HepG2 (cell line): ENCODE measurements at regions not wholly inside any gene's neighbourhood (a gene's known extent, or its start where the extent isn't known, plus 50 kb on each side); places are given as distances from the start of the nearest gene placed in this dataset.

Experiments
- AGO2 ChIP-seq: fragments of 200-400 bp; formaldehyde crosslinking; optimal IDR thresholded peaks from 2 replicates; pipeline ENCODE3; 2017; ENCODE audit warnings: mild to moderate bottlenecking, low read depth, low read length, moderate library complexity
- FOXA1 ChIP-seq, 2 experiments: fragments of 450-650 bp in 1 of 2; sonication (generic) in 1 of 2; formaldehyde crosslinking in 1 of 2; IDR thresholded peaks; 2 replicates each; pipeline versions ENCODE4 v1.4.0 to v1.6.1; 2016 to 2020; ENCODE audit warnings: missing genetic modification reagents in 1 of 2
- FOXA3 ChIP-seq: IDR thresholded peaks from 2 replicates; pipeline ENCODE4 v1.6.1; 2016; ENCODE audit warnings: missing genetic modification reagents, missing compliant biosample characterization
- FOXO1 ChIP-seq: sonication (generic); formaldehyde crosslinking; IDR thresholded peaks from 2 replicates; pipeline ENCODE4 v1.4.0; 2020; ENCODE audit warnings: missing genetic modification reagents
- GATAD2A ChIP-seq: IDR thresholded peaks from 2 replicates; pipeline ENCODE4 v1.6.1; 2016
- HNRNPH1 ChIP-seq: fragments of 200-400 bp; formaldehyde crosslinking; optimal IDR thresholded peaks from 2 replicates; pipeline ENCODE3; 2017; ENCODE audit warnings: mild to moderate bottlenecking, low read depth, low read length
- KAT2B ChIP-seq: fragments of 150-350 bp; IDR thresholded peaks from 2 replicates; pipeline ENCODE4 v1.6.1; 2014; ENCODE audit warnings: low read depth, low read length, borderline replicate concordance
- KDM6A ChIP-seq: IDR thresholded peaks from 2 replicates; pipeline ENCODE4 v1.6.1; 2016; ENCODE audit warnings: low read depth
- KMT2B ChIP-seq: IDR thresholded peaks from 2 replicates; pipeline ENCODE4 v1.6.1; 2016; ENCODE audit warnings: missing genetic modification reagents, missing compliant biosample characterization
- MIER3 ChIP-seq: IDR thresholded peaks from 2 replicates; pipeline ENCODE4 v1.6.1; 2016; ENCODE audit warnings: missing compliant biosample characterization, borderline replicate concordance
- NFIC ChIP-seq: IDR thresholded peaks from 2 replicates; pipeline ENCODE4 v1.6.1; 2012; ENCODE audit warnings: mild to moderate bottlenecking, low read length, inconsistent platforms
- RCOR2 ChIP-seq: IDR thresholded peaks from 2 replicates; pipeline ENCODE4 v1.6.1; 2016; ENCODE audit warnings: missing biosample characterization, missing genetic modification reagents
- REXO4 ChIP-seq: sonication (generic); formaldehyde crosslinking; IDR thresholded peaks from 2 replicates; pipeline ENCODE4 v1.8.0; 2022; ENCODE audit warnings: missing genetic modification reagents, mild to moderate bottlenecking, borderline replicate concordance
- SNAI1 ChIP-seq: sonication (generic); formaldehyde crosslinking; IDR thresholded peaks from 2 replicates; pipeline ENCODE4 v1.5.0; 2020; ENCODE audit warnings: mild to moderate bottlenecking, missing genetic modification reagents, borderline replicate concordance
- SOX13 ChIP-seq, 3 experiments: fragments of 450-650 bp in 1 of 3; sonication (generic) in 1 of 3; formaldehyde crosslinking in 1 of 3; IDR thresholded peaks in 2 of 3; conservative IDR thresholded peaks in 1 of 3; 2 replicates each; pipeline versions ENCODE4 v1.5.0 to v1.6.1; 2016 to 2020; ENCODE audit warnings: antibody characterized with exemption in 1 of 3, mild to moderate bottlenecking in 1 of 3, missing compliant biosample characterization in 1 of 3, missing genetic modification reagents in 1 of 3, moderate library complexity in 1 of 3
- TBX3 ChIP-seq: fragments of 450-650 bp; IDR thresholded peaks from 2 replicates; pipeline ENCODE4 v1.6.1; 2017; ENCODE audit warnings: antibody characterized with exemption, mild to moderate bottlenecking, inconsistent platforms, borderline replicate concordance
- TEAD3 ChIP-seq: optimal IDR thresholded peaks from 2 replicates; pipeline ENCODE3; 2016; ENCODE audit warnings: borderline replicate concordance
- ZNF224 ChIP-seq: sonication (generic); formaldehyde crosslinking; IDR thresholded peaks from 2 replicates; pipeline ENCODE4 v1.5.0; 2020; ENCODE audit warnings: mild to moderate bottlenecking, missing genetic modification reagents
- ZNF253 ChIP-seq: sonication (generic); formaldehyde crosslinking; IDR thresholded peaks from 2 replicates; pipeline ENCODE4 v1.8.0; 2022; ENCODE audit warnings: mild to moderate bottlenecking, missing genetic modification reagents, borderline replicate concordance
- ZNF766 ChIP-seq: sonication (generic); formaldehyde crosslinking; IDR thresholded peaks from 2 replicates; pipeline ENCODE4 v1.5.0; 2020; ENCODE audit warnings: missing genetic modification reagents, borderline replicate concordance
- TF ChIP-seq, protein P1 (sequence below): sonication (generic); formaldehyde crosslinking; IDR thresholded peaks from 2 replicates; pipeline ENCODE4 v1.4.0; 2020; ENCODE audit warnings: missing genetic modification reagents
- TF ChIP-seq, protein P2 (sequence below): sonication (generic); formaldehyde crosslinking; IDR thresholded peaks from 2 replicates; pipeline ENCODE4 v1.4.0; 2020; ENCODE audit warnings: missing genetic modification reagents, borderline replicate concordance
- TF ChIP-seq, protein P3 (sequence below): IDR thresholded peaks from 2 replicates; pipeline ENCODE4 v1.6.1; 2016; ENCODE audit warnings: low read depth, borderline replicate concordance

DNA sequence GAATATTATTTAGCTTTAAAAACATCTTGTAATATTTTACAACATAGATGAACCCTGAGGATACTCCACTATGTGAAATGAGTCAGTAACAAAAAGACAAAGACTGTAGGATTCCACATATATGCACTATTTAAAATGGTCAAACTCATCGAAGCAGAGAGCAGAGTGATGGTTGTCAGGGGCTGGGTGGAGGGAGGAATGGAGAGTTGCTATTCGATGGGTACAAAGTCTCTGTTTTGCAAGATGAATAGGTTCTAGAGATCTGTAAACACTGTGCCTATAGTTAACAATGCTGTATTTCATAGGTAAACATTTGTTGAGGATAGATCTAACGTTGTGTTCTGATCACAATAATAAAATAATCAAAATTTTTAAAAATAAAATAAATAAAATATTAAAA lies 1675.9 kb upstream of the CELF4 start (continued):
- peak; percentile 87 for TF ChIP-seq SOX13 (IDR thresholded peaks at IDR 0.05)
- peak in 1 of 2 experiments; percentile 97; a peak in 2 of 4 replicates for TF ChIP-seq SOX13 (CRISPR knock-in tag; conservative IDR thresholded peaks at IDR 0.05 in 1 of 2, IDR thresholded peaks at IDR 0.05 in 1 of 2)
- TF ChIP-seq NFIC: peak; percentile 76; the same call in 1 of the 2 replicates
- no peak for TF ChIP-seq REXO4 (CRISPR knock-in tag)
- no peak for TF ChIP-seq TEAD3 (CRISPR knock-in tag)
- TF ChIP-seq FOXA3 (CRISPR knock-in tag): peak; percentile 93
- no peak for TF ChIP-seq SNAI1
- TF ChIP-seq, protein P1, sequence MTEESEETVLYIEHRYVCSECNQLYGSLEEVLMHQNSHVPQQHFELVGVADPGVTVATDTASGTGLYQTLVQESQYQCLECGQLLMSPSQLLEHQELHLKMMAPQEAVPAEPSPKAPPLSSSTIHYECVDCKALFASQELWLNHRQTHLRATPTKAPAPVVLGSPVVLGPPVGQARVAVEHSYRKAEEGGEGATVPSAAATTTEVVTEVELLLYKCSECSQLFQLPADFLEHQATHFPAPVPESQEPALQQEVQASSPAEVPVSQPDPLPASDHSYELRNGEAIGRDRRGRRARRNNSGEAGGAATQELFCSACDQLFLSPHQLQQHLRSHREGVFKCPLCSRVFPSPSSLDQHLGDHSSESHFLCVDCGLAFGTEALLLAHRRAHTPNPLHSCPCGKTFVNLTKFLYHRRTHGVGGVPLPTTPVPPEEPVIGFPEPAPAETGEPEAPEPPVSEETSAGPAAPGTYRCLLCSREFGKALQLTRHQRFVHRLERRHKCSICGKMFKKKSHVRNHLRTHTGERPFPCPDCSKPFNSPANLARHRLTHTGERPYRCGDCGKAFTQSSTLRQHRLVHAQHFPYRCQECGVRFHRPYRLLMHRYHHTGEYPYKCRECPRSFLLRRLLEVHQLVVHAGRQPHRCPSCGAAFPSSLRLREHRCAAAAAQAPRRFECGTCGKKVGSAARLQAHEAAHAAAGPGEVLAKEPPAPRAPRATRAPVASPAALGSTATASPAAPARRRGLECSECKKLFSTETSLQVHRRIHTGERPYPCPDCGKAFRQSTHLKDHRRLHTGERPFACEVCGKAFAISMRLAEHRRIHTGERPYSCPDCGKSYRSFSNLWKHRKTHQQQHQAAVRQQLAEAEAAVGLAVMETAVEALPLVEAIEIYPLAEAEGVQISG (CRISPR knock-in tag): no peak
- peak; percentile 79; the same call in 1 of the 2 replicates for TF ChIP-seq TBX3
- TF ChIP-seq MIER3: no peak
- no peak for TF ChIP-seq ZNF766
- TF ChIP-seq KAT2B: no peak
- peak; percentile 70; the same call in 1 of the 2 replicates for TF ChIP-seq FOXO1
- TF ChIP-seq ZNF224 (CRISPR knock-in tag): no peak
- no peak for TF ChIP-seq AGO2
- TF ChIP-seq KDM6A (CRISPR knock-in tag): peak; percentile 50; the same call in 1 of the 2 replicates
- peak; percentile 89 for TF ChIP-seq FOXA1 (IDR thresholded peaks at IDR 0.05)
- TF ChIP-seq FOXA1 (CRISPR knock-in tag; IDR thresholded peaks at IDR 0.05): peak; percentile 89
- 0 out of 2 replicates have a peak, but pooled peaks have one; percentile 50 for TF ChIP-seq RCOR2 (CRISPR knock-in tag)
- no peak for TF ChIP-seq HNRNPH1
- TF ChIP-seq, protein P2, sequence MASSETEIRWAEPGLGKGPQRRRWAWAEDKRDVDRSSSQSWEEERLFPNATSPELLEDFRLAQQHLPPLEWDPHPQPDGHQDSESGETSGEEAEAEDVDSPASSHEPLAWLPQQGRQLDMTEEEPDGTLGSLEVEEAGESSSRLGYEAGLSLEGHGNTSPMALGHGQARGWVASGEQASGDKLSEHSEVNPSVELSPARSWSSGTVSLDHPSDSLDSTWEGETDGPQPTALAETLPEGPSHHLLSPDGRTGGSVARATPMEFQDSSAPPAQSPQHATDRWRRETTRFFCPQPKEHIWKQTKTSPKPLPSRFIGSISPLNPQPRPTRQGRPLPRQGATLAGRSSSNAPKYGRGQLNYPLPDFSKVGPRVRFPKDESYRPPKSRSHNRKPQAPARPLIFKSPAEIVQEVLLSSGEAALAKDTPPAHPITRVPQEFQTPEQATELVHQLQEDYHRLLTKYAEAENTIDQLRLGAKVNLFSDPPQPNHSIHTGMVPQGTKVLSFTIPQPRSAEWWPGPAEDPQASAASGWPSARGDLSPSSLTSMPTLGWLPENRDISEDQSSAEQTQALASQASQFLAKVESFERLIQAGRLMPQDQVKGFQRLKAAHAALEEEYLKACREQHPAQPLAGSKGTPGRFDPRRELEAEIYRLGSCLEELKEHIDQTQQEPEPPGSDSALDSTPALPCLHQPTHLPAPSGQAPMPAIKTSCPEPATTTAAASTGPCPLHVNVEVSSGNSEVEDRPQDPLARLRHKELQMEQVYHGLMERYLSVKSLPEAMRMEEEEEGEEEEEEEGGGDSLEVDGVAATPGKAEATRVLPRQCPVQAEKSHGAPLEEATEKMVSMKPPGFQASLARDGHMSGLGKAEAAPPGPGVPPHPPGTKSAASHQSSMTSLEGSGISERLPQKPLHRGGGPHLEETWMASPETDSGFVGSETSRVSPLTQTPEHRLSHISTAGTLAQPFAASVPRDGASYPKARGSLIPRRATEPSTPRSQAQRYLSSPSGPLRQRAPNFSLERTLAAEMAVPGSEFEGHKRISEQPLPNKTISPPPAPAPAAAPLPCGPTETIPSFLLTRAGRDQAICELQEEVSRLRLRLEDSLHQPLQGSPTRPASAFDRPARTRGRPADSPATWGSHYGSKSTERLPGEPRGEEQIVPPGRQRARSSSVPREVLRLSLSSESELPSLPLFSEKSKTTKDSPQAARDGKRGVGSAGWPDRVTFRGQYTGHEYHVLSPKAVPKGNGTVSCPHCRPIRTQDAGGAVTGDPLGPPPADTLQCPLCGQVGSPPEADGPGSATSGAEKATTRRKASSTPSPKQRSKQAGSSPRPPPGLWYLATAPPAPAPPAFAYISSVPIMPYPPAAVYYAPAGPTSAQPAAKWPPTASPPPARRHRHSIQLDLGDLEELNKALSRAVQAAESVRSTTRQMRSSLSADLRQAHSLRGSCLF (CRISPR knock-in tag): no peak
- peak; percentile 91 for TF ChIP-seq GATAD2A (CRISPR knock-in tag)
- no peak for TF ChIP-seq ZNF253 (CRISPR knock-in tag)
- no peak for TF ChIP-seq KMT2B (CRISPR knock-in tag)
- TF ChIP-seq, protein P3, sequence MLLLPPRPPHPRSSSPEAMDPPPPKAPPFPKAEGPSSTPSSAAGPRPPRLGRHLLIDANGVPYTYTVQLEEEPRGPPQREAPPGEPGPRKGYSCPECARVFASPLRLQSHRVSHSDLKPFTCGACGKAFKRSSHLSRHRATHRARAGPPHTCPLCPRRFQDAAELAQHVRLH (CRISPR knock-in tag): no peak
